Gastroesophageal sphincter (tissue), 3 donors: ENCODE measurements at regions not wholly inside any gene's neighbourhood (a gene's known extent, or its start where the extent isn't known, plus 50 kb on each side); places are given as distances from the start of the nearest gene placed in this dataset.
"Not testable (repeated sequence)": the region's sequence is repeated elsewhere in the genome, so short reads cannot be mapped to it uniquely, and the experiment has no call there.

Experiments used
- CTCF ChIP-seq, 4 experiments: fragments of 200-600 bp in 2 of 4; fragments of 450-650 bp in 2 of 4; sonication (generic) in 1 of 4; IDR thresholded peaks; one replicate each; pipeline ENCODE4 v1.5.1; 2017 to 2019; ENCODE audit warnings: antibody characterized with exemption in 4 of 4, mild to moderate bottlenecking in 2 of 4, moderate library complexity in 2 of 4
- EP300 ChIP-seq: sonication (generic); formaldehyde crosslinking; IDR thresholded peaks from one replicate; pipeline ENCODE4 v1.6.1; 2017; ENCODE audit warnings: antibody characterized with exemption, mild to moderate bottlenecking
- POLR2A ChIP-seq, 2 donors: fragments of 450-650 bp; IDR thresholded peaks; one replicate each; pipeline ENCODE4 v1.6.1; 2017; ENCODE audit warnings: antibody characterized with exemption in 2 of 2, mild to moderate bottlenecking in 2 of 2, moderate library complexity in 1 of 2
- POLR2AphosphoS5 ChIP-seq: sonication (generic); formaldehyde crosslinking; IDR thresholded peaks from one replicate; pipeline ENCODE4 v1.6.1; 2017; ENCODE audit warnings: antibody characterized with exemption

GRCh38 chr7:73175322-73175721 lies 89.5 kb upstream of the SPDYE9 start:
- TF ChIP-seq POLR2A (IDR thresholded peaks at IDR 0.05); POLR2AphosphoS5; EP300; CTCF (IDR thresholded peaks at IDR 0.05): not testable (repeated sequence)
